ENCODE measurements at regions not wholly inside any gene's neighbourhood (a gene's known extent, or its start where the extent isn't known, plus 50 kb on each side); places are given as distances from the start of the nearest gene placed in this dataset.

DNA sequence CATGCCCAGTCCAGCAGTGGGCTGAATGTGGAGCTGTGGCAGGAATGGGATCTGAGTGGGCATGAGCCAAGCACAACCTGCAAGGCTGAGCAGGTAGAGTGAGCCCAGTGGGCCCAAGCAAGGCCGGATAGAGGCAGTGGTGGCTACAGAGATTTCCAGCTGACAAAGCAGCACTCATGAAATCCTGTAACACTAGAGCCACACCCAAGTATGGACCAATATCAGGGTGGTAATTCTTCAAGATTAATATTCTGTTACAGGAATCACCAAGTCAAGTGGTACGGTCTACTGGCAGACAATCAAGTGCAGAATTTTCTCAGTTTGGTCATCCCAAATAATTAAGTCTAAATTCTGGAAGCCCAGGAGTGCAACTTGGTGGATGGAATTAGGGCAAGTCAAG is 132.4 kb upstream of the ENPEP start:
- TF ChIP-seq, protein P1, sequence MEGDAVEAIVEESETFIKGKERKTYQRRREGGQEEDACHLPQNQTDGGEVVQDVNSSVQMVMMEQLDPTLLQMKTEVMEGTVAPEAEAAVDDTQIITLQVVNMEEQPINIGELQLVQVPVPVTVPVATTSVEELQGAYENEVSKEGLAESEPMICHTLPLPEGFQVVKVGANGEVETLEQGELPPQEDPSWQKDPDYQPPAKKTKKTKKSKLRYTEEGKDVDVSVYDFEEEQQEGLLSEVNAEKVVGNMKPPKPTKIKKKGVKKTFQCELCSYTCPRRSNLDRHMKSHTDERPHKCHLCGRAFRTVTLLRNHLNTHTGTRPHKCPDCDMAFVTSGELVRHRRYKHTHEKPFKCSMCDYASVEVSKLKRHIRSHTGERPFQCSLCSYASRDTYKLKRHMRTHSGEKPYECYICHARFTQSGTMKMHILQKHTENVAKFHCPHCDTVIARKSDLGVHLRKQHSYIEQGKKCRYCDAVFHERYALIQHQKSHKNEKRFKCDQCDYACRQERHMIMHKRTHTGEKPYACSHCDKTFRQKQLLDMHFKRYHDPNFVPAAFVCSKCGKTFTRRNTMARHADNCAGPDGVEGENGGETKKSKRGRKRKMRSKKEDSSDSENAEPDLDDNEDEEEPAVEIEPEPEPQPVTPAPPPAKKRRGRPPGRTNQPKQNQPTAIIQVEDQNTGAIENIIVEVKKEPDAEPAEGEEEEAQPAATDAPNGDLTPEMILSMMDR (IDR thresholded peaks at IDR 0.05): no peak
- TF ChIP-seq POLR2A (IDR thresholded peaks at IDR 0.05): no peak

Measured in heart left ventricle (tissue), 13 donors.